Upper lobe of left lung (tissue), 4 donors: ENCODE measurements at regions not wholly inside any gene's neighbourhood (a gene's known extent, or its start where the extent isn't known, plus 50 kb on each side); places are given as distances from the start of the nearest gene placed in this dataset.

Source experiments
- EP300 ChIP-seq, 4 donors: sonication (generic); formaldehyde crosslinking; IDR thresholded peaks; one replicate each; pipeline ENCODE4 v1.5.1; 2017; ENCODE audit warnings: antibody characterized with exemption in 4 of 4, control low read depth in 2 of 4
- POLR2A ChIP-seq, 4 donors: fragments of 450-650 bp; IDR thresholded peaks; one replicate each; pipeline ENCODE4 v1.5.1; 2016 to 2017; ENCODE audit warnings: antibody characterized with exemption in 4 of 4, mild to moderate bottlenecking in 2 of 4
- POLR2AphosphoS5 ChIP-seq, 2 donors: sonication (generic); formaldehyde crosslinking; IDR thresholded peaks; one replicate each; pipeline ENCODE4 v1.5.1; 2017; ENCODE audit warnings: antibody characterized with exemption in 2 of 2
- TF ChIP-seq, protein P1 (sequence below), 6 experiments: fragments of 450-650 bp in 4 of 6; fragments of 200-600 bp in 2 of 6; sonication (generic) in 2 of 6; IDR thresholded peaks; one replicate each; pipeline ENCODE4 v1.5.1; 2016 to 2019; ENCODE audit warnings: antibody characterized with exemption in 6 of 6

DNA sequence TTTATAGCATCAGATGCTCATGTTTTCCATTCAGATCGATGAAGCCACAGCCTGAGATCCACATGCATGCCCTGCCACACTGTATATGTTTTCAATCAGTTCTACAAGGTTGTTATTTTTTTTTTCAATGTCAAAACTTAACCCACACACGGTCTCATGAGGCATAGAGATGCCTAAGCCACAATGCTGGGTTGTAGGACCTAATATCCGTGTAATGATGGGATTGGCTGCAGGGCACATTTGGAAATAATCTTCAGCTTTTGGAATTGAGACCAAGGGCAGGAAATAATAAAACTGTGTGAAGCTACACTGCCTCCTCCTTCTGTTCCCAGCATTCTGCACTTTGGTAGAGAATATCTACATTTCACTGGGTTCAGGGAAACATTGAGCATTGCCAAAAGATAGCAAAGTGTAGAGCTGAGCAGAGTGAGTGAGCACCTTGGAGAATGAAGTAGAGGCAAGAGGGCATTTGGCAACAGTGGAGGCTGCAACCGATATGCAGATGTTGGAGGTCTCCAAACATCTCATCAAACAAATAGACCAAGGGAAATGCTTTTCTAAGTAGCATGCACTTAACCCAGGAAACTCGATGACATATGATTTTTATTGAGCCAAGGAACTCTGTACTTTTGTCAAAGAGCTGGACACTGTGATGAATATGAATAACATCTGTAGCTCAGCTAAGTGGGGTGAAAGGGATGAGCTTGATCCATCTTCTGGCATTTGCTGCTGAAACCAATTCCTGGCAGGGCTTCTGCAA, 176.7 kb downstream of the LYPLAL1 start:
- TF ChIP-seq EP300 (IDR thresholded peaks at IDR 0.05) (no peak), POLR2A (IDR thresholded peaks at IDR 0.05) (no peak), POLR2AphosphoS5 (IDR thresholded peaks at IDR 0.05) (no peak)
- TF ChIP-seq, protein P1, sequence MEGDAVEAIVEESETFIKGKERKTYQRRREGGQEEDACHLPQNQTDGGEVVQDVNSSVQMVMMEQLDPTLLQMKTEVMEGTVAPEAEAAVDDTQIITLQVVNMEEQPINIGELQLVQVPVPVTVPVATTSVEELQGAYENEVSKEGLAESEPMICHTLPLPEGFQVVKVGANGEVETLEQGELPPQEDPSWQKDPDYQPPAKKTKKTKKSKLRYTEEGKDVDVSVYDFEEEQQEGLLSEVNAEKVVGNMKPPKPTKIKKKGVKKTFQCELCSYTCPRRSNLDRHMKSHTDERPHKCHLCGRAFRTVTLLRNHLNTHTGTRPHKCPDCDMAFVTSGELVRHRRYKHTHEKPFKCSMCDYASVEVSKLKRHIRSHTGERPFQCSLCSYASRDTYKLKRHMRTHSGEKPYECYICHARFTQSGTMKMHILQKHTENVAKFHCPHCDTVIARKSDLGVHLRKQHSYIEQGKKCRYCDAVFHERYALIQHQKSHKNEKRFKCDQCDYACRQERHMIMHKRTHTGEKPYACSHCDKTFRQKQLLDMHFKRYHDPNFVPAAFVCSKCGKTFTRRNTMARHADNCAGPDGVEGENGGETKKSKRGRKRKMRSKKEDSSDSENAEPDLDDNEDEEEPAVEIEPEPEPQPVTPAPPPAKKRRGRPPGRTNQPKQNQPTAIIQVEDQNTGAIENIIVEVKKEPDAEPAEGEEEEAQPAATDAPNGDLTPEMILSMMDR (IDR thresholded peaks at IDR 0.05), result no peak
